Lower lobe of right lung (tissue), 2 donors: ENCODE measurements at regions not wholly inside any gene's neighbourhood (a gene's known extent, or its start where the extent isn't known, plus 50 kb on each side); places are given as distances from the start of the nearest gene placed in this dataset.

Source experiments
- ATAC-seq, 2 donors: fragments of 200-7000 bp; cut with Tn5 transposase; one replicate each; pipeline ENCODE4 v1.9.1; 2020 to 2022; ENCODE audit warnings: mild to moderate bottlenecking in 2 of 2, moderate library complexity in 2 of 2
- DNase-seq: peaks from one replicate; pipeline ENCODE4 v3.0.0-alpha.2; 2020
- H3K27ac ChIP-seq: fragments of 200-600 bp; one replicate; pipeline ENCODE4 v1.8.0; 2022
- H3K27me3 ChIP-seq: fragments of 200-600 bp; one replicate; pipeline ENCODE4 v1.8.0; 2022; ENCODE audit warnings: low read depth
- H3K36me3 ChIP-seq: fragments of 200-600 bp; one replicate; pipeline ENCODE4 v1.8.0; 2022; ENCODE audit warnings: mild to moderate bottlenecking
- H3K4me1 ChIP-seq: fragments of 200-600 bp; one replicate; pipeline ENCODE4 v1.8.0; 2022
- H3K4me3 ChIP-seq: fragments of 200-600 bp; one replicate; pipeline ENCODE4 v1.8.0; 2022; ENCODE audit warnings: mild to moderate bottlenecking
- H3K9me3 ChIP-seq: fragments of 200-600 bp; one replicate; pipeline ENCODE4 v1.8.0; 2022
- intact Hi-C: fragments of 100-400 bp; cut with DNase I; formaldehyde crosslinking; loops from one replicate; pipeline ENCODE4 v1.11.0; 2022
- TF ChIP-seq, protein P1 (sequence below): fragments of 200-600 bp; IDR thresholded peaks from one replicate; pipeline ENCODE4 v1.8.0; 2022; ENCODE audit warnings: antibody characterized with exemption, mild to moderate bottlenecking
- donor health status: DM: no; HTN: yes; CAD: no; lungs with severe emphysema.

DNA sequence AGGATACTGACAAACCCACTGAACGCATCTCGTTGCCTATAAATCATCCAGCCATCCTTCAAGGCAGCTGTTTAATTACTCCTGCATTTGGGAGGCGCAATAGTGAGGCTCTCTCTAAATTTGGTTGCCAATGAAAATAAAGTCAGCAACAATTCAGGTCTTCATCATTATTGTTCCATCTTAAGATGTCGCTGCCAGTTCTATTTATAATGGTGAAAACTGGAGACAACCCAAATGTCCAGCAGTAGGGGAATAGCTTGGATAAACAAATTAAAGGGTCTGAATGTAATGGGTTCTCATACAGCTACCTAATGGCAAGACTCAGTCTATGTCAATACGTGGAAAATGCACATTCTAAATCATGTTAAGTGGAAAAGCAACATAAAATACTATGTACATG is 120.1 kb upstream of the PLXNA4 start:
- Histone ChIP-seq H3K9me3 (no peaks in the 10 kb centered on the region), H3K27ac (no peak overlapping the region), H3K27me3 (no peaks in the 10 kb centered on the region), H3K4me3 (no peak overlapping the region), H3K4me1 (no peaks in the 10 kb centered on the region), H3K36me3 (no peaks in the 10 kb centered on the region)
- DNase-seq (no peak), ATAC-seq (no peak)
- TF ChIP-seq, protein P1, sequence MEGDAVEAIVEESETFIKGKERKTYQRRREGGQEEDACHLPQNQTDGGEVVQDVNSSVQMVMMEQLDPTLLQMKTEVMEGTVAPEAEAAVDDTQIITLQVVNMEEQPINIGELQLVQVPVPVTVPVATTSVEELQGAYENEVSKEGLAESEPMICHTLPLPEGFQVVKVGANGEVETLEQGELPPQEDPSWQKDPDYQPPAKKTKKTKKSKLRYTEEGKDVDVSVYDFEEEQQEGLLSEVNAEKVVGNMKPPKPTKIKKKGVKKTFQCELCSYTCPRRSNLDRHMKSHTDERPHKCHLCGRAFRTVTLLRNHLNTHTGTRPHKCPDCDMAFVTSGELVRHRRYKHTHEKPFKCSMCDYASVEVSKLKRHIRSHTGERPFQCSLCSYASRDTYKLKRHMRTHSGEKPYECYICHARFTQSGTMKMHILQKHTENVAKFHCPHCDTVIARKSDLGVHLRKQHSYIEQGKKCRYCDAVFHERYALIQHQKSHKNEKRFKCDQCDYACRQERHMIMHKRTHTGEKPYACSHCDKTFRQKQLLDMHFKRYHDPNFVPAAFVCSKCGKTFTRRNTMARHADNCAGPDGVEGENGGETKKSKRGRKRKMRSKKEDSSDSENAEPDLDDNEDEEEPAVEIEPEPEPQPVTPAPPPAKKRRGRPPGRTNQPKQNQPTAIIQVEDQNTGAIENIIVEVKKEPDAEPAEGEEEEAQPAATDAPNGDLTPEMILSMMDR, result no peak
- intact Hi-C loops, result no loop called here

DNA sequence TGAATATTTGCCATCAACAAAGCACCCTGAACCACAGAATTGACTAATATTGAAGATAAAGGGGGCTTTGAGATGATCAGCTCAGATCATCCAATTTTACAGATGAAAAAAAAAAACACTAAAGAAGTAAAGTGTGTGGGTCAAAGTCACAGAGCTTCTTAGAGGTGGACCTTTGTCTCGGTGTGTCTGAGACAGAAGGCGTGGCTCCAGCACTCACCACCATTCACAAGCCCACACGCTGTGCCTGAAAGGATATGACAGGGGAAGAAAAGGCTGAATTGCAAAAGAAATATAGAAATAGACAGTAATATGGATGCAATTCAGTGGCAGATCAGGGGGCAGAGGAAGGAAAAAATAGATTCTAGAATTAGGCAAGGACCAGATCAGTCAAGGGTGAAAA is 114.9 kb upstream of the PLXNA4 start:
- no peaks in the 10 kb centered on the region for H3K36me3 ChIP-seq
- H3K4me1 ChIP-seq, result no peaks in the 10 kb centered on the region
- DNase-seq (no peak), ATAC-seq (no peak)
- H3K4me3 ChIP-seq, result no peak overlapping the region
- H3K9me3 ChIP-seq, result no peaks in the 10 kb centered on the region
- H3K27me3 ChIP-seq, result no peaks in the 10 kb centered on the region
- H3K27ac ChIP-seq, result no peak overlapping the region
- TF ChIP-seq, protein P1, result no peak
- intact Hi-C loops, result no loop called here

DNA sequence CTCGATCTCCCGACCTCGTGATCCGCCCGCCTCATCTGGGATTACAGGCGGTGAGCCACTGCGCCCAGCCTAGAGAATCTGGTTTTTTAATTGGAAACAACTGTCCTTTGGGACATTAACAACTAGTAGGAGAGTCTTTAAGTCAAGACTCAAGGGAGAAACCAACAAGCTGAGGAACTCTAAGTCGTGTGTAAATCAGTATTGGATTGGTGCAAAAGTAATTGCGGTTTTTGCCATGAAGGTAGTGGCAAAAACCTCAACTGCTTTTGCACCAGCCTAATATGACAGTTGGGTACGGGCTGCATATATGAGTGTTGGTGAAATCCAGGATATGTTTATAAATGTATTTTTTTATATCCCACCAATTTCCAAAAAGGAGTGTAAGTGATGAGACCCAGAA is 113.9 kb upstream of the PLXNA4 start:
- no peaks in the 10 kb centered on the region for H3K9me3 ChIP-seq
- no peak overlapping the region for H3K27ac ChIP-seq
- H3K36me3 ChIP-seq, result no peaks in the 10 kb centered on the region
- H3K4me1 ChIP-seq, result no peaks in the 10 kb centered on the region
- ATAC-seq (no peak), DNase-seq (no peak)
- intact Hi-C loops, result no loop called here
- TF ChIP-seq, protein P1, result no peak
- no peaks in the 10 kb centered on the region for H3K27me3 ChIP-seq
- no peak overlapping the region for H3K4me3 ChIP-seq

DNA sequence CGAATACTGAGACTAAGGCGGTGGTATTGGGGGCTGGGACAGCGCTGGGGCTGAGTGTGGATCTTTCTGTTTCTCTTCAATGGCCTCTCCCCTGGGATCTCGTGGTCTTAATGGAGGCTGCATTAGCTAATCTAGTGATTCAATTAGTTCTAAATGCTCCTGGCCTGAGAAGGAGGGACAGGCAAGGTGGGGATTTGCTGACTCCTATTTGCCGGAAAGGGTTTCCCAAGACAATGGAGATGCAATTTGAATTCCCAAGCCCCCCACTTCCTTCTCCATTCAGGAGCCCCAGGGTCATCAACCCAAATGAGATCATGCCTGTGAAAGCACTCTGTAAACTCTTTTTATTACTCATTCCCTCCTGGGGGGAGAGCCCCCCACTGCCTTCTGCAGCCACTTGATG is 111.7 kb upstream of the PLXNA4 start:
- no peak for ATAC-seq
- no peaks in the 10 kb centered on the region for H3K9me3 ChIP-seq
- H3K4me1 ChIP-seq, result no peaks in the 10 kb centered on the region
- no peak overlapping the region for H3K27ac ChIP-seq
- H3K36me3 ChIP-seq, result no peaks in the 10 kb centered on the region
- intact Hi-C loops, result no loop called here
- no peak for DNase-seq
- no peaks in the 10 kb centered on the region for H3K27me3 ChIP-seq
- H3K4me3 ChIP-seq, result no peak overlapping the region
- TF ChIP-seq, protein P1, result no peak

DNA sequence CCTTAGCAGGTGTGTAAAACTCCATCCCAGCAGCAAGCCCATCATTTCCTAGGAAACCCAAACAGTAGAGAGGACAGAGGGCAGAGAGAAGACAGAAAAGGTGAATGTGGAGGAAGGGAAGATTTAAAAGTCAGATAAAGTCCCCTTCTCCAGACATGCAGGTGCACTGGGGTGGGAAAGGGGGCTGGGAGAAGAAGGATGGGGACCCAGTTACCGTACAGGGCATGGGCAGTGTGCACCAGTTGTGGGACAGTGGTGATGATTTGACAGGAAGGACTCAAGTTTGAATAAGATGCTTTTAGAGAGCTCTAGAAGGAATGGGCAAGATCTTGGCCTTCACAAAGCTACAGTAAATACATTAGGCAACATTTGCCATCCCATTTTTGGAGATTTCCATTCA is 110.7 kb upstream of the PLXNA4 start:
- no peak for ATAC-seq
- intact Hi-C loops, result no loop called here

More for the DNA sequence above, 110.7 kb upstream of the PLXNA4 start:
- Histone ChIP-seq H3K27me3 (no peaks in the 10 kb centered on the region), H3K27ac (no peak overlapping the region), H3K36me3 (no peaks in the 10 kb centered on the region), H3K9me3 (no peaks in the 10 kb centered on the region), H3K4me3 (no peak overlapping the region), H3K4me1 (no peaks in the 10 kb centered on the region)
- TF ChIP-seq, protein P1, result no peak
- no peak for DNase-seq
